HG03066 (cell line): ENCODE measurements at regions not wholly inside any gene's neighbourhood (a gene's known extent, or its start where the extent isn't known, plus 50 kb on each side); places are given as distances from the start of the nearest gene placed in this dataset.
"Not testable (repeated sequence)": the region's sequence is repeated elsewhere in the genome, so short reads cannot be mapped to it uniquely, and the experiment has no call there.

Experiments
- ATAC-seq: cut with Tn5 transposase; IDR thresholded peaks from one replicate; pipeline ENCODE4 v1.9.1; 2021; ENCODE audit warnings: low read depth; ENCODE audit not compliant: unreplicated experiment

- ATAC-seq, result no peak
These were observed 302.5 kb upstream of the AMIGO2 start for GRCh38 chr12:47382305-47382704.

GRCh38 chr12:47378907-47379306 is 299.1 kb upstream of the AMIGO2 start:
- ATAC-seq, result no peak

- no peak for ATAC-seq
These were observed 298.4 kb upstream of the AMIGO2 start for GRCh38 chr12:47378222-47378582.

- no peak for ATAC-seq
These were observed 297.9 kb upstream of the AMIGO2 start for GRCh38 chr12:47377414-47378221.

GRCh38 chr12:47376927-47377326 is 297.2 kb upstream of the AMIGO2 start:
- no peak for ATAC-seq

GRCh38 chr12:47373554-47374150 is 293.9 kb upstream of the AMIGO2 start:
- ATAC-seq, result no peak

GRCh38 chr12:47370421-47370820 is 290.7 kb upstream of the AMIGO2 start:
- no peak for ATAC-seq

GRCh38 chr12:47369085-47369484 is 289.3 kb upstream of the AMIGO2 start:
- ATAC-seq, result no peak

GRCh38 chr12:47367912-47368537 is 288.3 kb upstream of the AMIGO2 start:
- ATAC-seq, result no peak

- ATAC-seq, result no peak
These were observed 286.8 kb upstream of the AMIGO2 start for GRCh38 chr12:47366579-47366978.

- no peak for ATAC-seq
These were observed 286.4 kb upstream of the AMIGO2 start for GRCh38 chr12:47366157-47366556.

- ATAC-seq, result not testable (repeated sequence)
These were observed 285.8 kb upstream of the AMIGO2 start for GRCh38 chr12:47365443-47366076.

- no peak for ATAC-seq
These were observed 284.5 kb upstream of the AMIGO2 start for GRCh38 chr12:47364261-47364660.

- ATAC-seq, result no peak
These were observed 282.5 kb upstream of the AMIGO2 start for GRCh38 chr12:47362126-47362705.

- ATAC-seq, result peak; percentile 83
These were observed 281.7 kb upstream of the AMIGO2 start for GRCh38 chr12:47361389-47362021.

- peak; percentile 15 for ATAC-seq
These were observed 281.1 kb upstream of the AMIGO2 start for GRCh38 chr12:47360771-47361388.

GRCh38 chr12:47360093-47360480 is 280.3 kb upstream of the AMIGO2 start:
- ATAC-seq, result no peak

- ATAC-seq, result no peak
These were observed 279.7 kb upstream of the AMIGO2 start for GRCh38 chr12:47359310-47360092.

- not testable (repeated sequence) for ATAC-seq
These were observed 277.2 kb upstream of the AMIGO2 start for GRCh38 chr12:47357006-47357405.
